ENCODE measurements at regions not wholly inside any gene's neighbourhood (a gene's known extent, or its start where the extent isn't known, plus 50 kb on each side); places are given as distances from the start of the nearest gene placed in this dataset.

DNA sequence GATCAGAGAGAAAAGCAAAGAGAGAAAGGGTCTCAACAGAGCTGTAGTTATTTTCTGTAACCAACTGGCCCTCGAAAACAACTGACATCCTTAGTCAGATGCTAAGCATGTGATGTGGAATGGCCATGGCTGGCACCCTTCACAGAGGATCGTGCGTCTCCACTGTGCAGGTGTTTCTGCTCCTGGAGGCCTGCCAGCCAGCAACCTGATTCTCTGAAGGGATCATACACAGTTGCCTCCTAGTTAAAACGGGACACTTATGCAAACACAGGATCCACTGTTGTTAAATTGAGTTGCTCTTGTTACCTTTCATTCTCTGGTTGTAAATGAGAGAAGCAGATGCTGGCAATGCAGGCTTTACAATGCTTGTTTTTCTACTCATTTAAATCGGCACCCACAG lies 148.5 kb downstream of the HDGFL1 start:
- Histone ChIP-seq H3K27me3 (no peaks in the 10 kb centered on the region), H3K4me3 (no peak overlapping the region), H3K9me3 (no peaks in the 10 kb centered on the region), H3K4me1 (no peaks in the 10 kb centered on the region), H3K36me3 (no peaks in the 10 kb centered on the region), H3K27ac (no peak overlapping the region)
- WGBS (ENCODE audit: insufficient coverage, low coverage, low lambda C conversion rate, missing lambda C conversion rate), result 71% methylated on average over 2 of the region's 5 CpGs
- TF ChIP-seq, protein P1, sequence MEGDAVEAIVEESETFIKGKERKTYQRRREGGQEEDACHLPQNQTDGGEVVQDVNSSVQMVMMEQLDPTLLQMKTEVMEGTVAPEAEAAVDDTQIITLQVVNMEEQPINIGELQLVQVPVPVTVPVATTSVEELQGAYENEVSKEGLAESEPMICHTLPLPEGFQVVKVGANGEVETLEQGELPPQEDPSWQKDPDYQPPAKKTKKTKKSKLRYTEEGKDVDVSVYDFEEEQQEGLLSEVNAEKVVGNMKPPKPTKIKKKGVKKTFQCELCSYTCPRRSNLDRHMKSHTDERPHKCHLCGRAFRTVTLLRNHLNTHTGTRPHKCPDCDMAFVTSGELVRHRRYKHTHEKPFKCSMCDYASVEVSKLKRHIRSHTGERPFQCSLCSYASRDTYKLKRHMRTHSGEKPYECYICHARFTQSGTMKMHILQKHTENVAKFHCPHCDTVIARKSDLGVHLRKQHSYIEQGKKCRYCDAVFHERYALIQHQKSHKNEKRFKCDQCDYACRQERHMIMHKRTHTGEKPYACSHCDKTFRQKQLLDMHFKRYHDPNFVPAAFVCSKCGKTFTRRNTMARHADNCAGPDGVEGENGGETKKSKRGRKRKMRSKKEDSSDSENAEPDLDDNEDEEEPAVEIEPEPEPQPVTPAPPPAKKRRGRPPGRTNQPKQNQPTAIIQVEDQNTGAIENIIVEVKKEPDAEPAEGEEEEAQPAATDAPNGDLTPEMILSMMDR (IDR thresholded peaks at IDR 0.05), result no peak
- no peak for TF ChIP-seq POLR2A (IDR thresholded peaks at IDR 0.05)
- intact Hi-C loops (cut with DNase I), result no loop called here
- ATAC-seq (no peak), DNase-seq (no peak)

GRCh38 chr6:22722913-22723312 lies 153.5 kb downstream of the HDGFL1 start:
- TF ChIP-seq POLR2A (IDR thresholded peaks at IDR 0.05), result no peak
- TF ChIP-seq, protein P1 (IDR thresholded peaks at IDR 0.05), result no peak
- 40% methylated on average over 1 of the region's 1 CpG for WGBS (ENCODE audit: insufficient coverage, low coverage, low lambda C conversion rate, missing lambda C conversion rate)
- no peaks in the 10 kb centered on the region for H3K4me1 ChIP-seq
- H3K9me3 ChIP-seq, result no peaks in the 10 kb centered on the region
- DNase-seq (no peak), ATAC-seq (no peak)
- H3K27me3 ChIP-seq, result no peaks in the 10 kb centered on the region
- H3K4me3 ChIP-seq, result no peak overlapping the region
- H3K27ac ChIP-seq, result no peak overlapping the region
- no peaks in the 10 kb centered on the region for H3K36me3 ChIP-seq
- intact Hi-C loops (cut with DNase I), result no loop called here

GRCh38 chr6:22726966-22727365 lies 157.6 kb downstream of the HDGFL1 start:
- no peak for ATAC-seq
- Histone ChIP-seq H3K9me3 (no peaks in the 10 kb centered on the region), H3K4me3 (no peak overlapping the region), H3K27me3 (no peaks in the 10 kb centered on the region), H3K36me3 (no peaks in the 10 kb centered on the region), H3K27ac (no peak overlapping the region), H3K4me1 (no peaks in the 10 kb centered on the region)
- DNase-seq, result no peak
- TF ChIP-seq, protein P1 (IDR thresholded peaks at IDR 0.05), result no peak
- no peak for TF ChIP-seq POLR2A (IDR thresholded peaks at IDR 0.05)
- intact Hi-C loops (cut with DNase I), result no loop called here
- WGBS (ENCODE audit: insufficient coverage, low coverage, low lambda C conversion rate, missing lambda C conversion rate), result 53% methylated on average over 4 of the region's 4 CpGs

- H3K36me3 ChIP-seq, result no peaks in the 10 kb centered on the region
- no peak for TF ChIP-seq POLR2A (IDR thresholded peaks at IDR 0.05)
- TF ChIP-seq, protein P1 (IDR thresholded peaks at IDR 0.05), result no peak
- WGBS (ENCODE audit: insufficient coverage, low coverage, low lambda C conversion rate, missing lambda C conversion rate), result 52% methylated on average over 6 of the region's 6 CpGs
- intact Hi-C loops (cut with DNase I), result no loop called here
- no peak overlapping the region for H3K4me3 ChIP-seq
- no peak overlapping the region for H3K27ac ChIP-seq
- no peaks in the 10 kb centered on the region for H3K4me1 ChIP-seq
- DNase-seq (no peak), ATAC-seq (no peak)
- H3K27me3 ChIP-seq, result no peaks in the 10 kb centered on the region
- H3K9me3 ChIP-seq, result no peaks in the 10 kb centered on the region
Measured at GRCh38 chr6:22727710-22728109, 158.3 kb downstream of the HDGFL1 start.

Measured in right lobe of liver (tissue), 6 donors.